Glutamatergic neuron (in vitro differentiated cells): ENCODE measurements at regions not wholly inside any gene's neighbourhood (a gene's known extent, or its start where the extent isn't known, plus 50 kb on each side); places are given as distances from the start of the nearest gene placed in this dataset.

ENCODE experiments used
- DNase-seq: peaks from one replicate; pipeline ENCODE4 v3.0.0; 2022
- H3K27ac Mint-ChIP-seq: one replicate; pipeline ENCODE4 v1.8.0; 2020; ENCODE audit warnings: mild to moderate bottlenecking, mixed read lengths, inconsistent platforms; ENCODE audit not compliant: unreplicated experiment
- H3K27me3 Mint-ChIP-seq: one replicate; pipeline ENCODE4 v1.8.0; 2020; ENCODE audit warnings: mild to moderate bottlenecking, moderate library complexity, mixed read lengths, inconsistent platforms; ENCODE audit not compliant: unreplicated experiment
- H3K36me3 Mint-ChIP-seq: one replicate; pipeline ENCODE4 v1.8.0; 2020; ENCODE audit warnings: mild to moderate bottlenecking, mixed read lengths, inconsistent platforms; ENCODE audit not compliant: unreplicated experiment
- H3K4me1 Mint-ChIP-seq: one replicate; pipeline ENCODE4 v1.8.0; 2020; ENCODE audit warnings: mild to moderate bottlenecking, low read depth, mixed read lengths, inconsistent platforms; ENCODE audit not compliant: unreplicated experiment
- H3K4me3 Mint-ChIP-seq: one replicate; pipeline ENCODE4 v1.8.0; 2020; ENCODE audit warnings: mild to moderate bottlenecking, mixed read lengths, inconsistent platforms; ENCODE audit not compliant: unreplicated experiment
- H3K9me3 Mint-ChIP-seq: one replicate; pipeline ENCODE4 v1.8.0; 2020; ENCODE audit warnings: mild to moderate bottlenecking, moderate library complexity, mixed read lengths, inconsistent platforms; ENCODE audit not compliant: unreplicated experiment
- TF ChIP-seq, protein P1 (sequence below): fragments of 200-600 bp; sonication (generic); IDR thresholded peaks from one replicate; pipeline ENCODE4 v1.5.0; 2021; ENCODE audit not compliant: partially characterized antibody, unreplicated experiment

DNA sequence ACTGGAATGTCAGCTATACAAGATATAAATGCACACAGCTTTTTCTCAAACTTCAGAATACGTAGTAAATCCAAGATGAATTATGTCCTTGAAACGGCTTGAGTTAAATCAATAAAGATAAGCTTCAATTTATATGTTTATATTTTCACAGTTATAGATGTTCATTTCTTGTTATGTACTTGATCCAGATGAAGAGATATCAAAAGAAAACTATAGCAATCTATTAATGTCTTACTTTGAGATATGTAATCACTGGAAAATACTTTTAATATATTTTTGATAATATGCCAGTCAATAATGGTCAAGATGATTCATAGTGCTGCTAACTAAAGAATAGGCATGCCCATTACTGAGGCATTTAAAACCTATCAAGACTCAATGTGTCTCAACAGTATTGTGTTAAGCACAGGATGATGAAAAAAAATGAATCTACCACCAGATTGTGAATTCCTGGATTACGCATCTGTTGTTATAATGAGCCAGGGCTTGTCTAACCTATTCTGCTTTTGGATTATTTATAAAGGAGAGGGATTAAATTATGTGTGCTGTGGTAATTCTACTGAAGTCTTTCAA, 372.6 kb upstream of the PRR16 start:
- no peak for DNase-seq
- H3K9me3 Mint-ChIP-seq, result no peaks in the 10 kb centered on the region
- peak overlapping the region; percentile 6 for H3K27ac Mint-ChIP-seq
- TF ChIP-seq, protein P1, sequence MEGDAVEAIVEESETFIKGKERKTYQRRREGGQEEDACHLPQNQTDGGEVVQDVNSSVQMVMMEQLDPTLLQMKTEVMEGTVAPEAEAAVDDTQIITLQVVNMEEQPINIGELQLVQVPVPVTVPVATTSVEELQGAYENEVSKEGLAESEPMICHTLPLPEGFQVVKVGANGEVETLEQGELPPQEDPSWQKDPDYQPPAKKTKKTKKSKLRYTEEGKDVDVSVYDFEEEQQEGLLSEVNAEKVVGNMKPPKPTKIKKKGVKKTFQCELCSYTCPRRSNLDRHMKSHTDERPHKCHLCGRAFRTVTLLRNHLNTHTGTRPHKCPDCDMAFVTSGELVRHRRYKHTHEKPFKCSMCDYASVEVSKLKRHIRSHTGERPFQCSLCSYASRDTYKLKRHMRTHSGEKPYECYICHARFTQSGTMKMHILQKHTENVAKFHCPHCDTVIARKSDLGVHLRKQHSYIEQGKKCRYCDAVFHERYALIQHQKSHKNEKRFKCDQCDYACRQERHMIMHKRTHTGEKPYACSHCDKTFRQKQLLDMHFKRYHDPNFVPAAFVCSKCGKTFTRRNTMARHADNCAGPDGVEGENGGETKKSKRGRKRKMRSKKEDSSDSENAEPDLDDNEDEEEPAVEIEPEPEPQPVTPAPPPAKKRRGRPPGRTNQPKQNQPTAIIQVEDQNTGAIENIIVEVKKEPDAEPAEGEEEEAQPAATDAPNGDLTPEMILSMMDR, result no peak
- H3K4me3 Mint-ChIP-seq, result no peak overlapping the region
- H3K36me3 Mint-ChIP-seq, result no peaks in the 10 kb centered on the region
- H3K27me3 Mint-ChIP-seq, result peaks cover 3% of the 10 kb centered on the region
- peaks cover 12% of the 10 kb centered on the region for H3K4me1 Mint-ChIP-seq

DNA sequence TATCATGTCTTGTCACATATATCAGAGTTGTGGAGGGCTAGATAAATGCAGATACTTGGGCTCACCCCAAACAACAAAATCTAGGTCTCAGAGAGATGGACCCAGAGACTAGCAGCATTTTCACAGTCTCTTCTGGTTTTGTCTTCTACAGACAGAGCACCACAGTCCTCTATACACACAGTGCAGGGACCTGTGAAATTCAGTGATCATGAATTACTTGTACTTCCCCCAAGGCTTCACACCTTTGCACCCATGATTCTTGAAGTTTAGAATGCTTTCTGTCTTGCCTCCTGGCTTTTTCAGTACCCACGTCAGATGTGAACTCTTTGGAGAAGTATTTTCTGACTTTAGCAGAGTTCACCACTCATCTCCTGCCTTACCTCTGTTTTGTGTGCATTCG, 371.5 kb upstream of the PRR16 start:
- Mint-ChIP-seq H3K4me3 (no peak overlapping the region), H3K36me3 (no peaks in the 10 kb centered on the region), H3K27ac (no peak overlapping the region), H3K27me3 (peaks cover 3% of the 10 kb centered on the region), H3K9me3 (no peaks in the 10 kb centered on the region), H3K4me1 (peaks cover 15% of the 10 kb centered on the region)
- TF ChIP-seq, protein P1, result no peak
- DNase-seq, result no peak

- H3K27ac Mint-ChIP-seq, result no peak overlapping the region
Measured at GRCh38 chr5:120093178-120093577, 370.9 kb upstream of the PRR16 start.

DNA sequence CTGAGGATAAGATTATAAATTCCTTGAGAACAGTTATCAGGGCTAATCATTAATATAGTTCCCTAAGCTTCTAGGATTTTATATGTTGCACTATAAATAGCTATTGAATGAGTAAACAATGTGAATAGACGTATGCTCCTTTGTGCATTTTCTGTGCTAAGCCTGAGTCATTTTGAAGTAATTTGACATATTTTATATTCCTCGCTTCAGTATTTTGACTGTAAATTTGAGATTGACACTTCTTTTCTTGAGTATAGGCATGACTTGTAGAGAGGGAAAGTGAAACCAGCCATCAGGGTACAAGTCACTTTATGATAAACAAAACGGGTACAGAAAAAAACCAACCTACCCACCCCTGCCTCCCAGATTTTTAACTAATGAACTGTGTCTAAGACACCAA, 367.7 kb upstream of the PRR16 start:
- peaks cover 14% of the 10 kb centered on the region for H3K4me1 Mint-ChIP-seq
- no peaks in the 10 kb centered on the region for H3K9me3 Mint-ChIP-seq
- no peak overlapping the region for H3K4me3 Mint-ChIP-seq
- no peak for DNase-seq
- H3K36me3 Mint-ChIP-seq, result no peaks in the 10 kb centered on the region
- TF ChIP-seq, protein P1, result no peak
- no peak overlapping the region for H3K27ac Mint-ChIP-seq
- H3K27me3 Mint-ChIP-seq, result no peaks in the 10 kb centered on the region

More at GRCh38 chr5:120093178-120093577, 370.9 kb upstream of the PRR16 start:
- Mint-ChIP-seq H3K9me3 (no peaks in the 10 kb centered on the region), H3K4me3 (no peak overlapping the region), H3K27me3 (peaks cover 3% of the 10 kb centered on the region), H3K4me1 (peaks cover 16% of the 10 kb centered on the region), H3K36me3 (no peaks in the 10 kb centered on the region)
- TF ChIP-seq, protein P1, result no peak
- no peak for DNase-seq

GRCh38 chr5:120098426-120098825, 365.7 kb upstream of the PRR16 start:
- peaks cover 10% of the 10 kb centered on the region for H3K4me1 Mint-ChIP-seq
- no peak overlapping the region for H3K27ac Mint-ChIP-seq
- TF ChIP-seq, protein P1, result no peak
- H3K27me3 Mint-ChIP-seq, result no peaks in the 10 kb centered on the region
- DNase-seq, result no peak
- H3K9me3 Mint-ChIP-seq, result no peaks in the 10 kb centered on the region
- H3K4me3 Mint-ChIP-seq, result no peak overlapping the region
- no peaks in the 10 kb centered on the region for H3K36me3 Mint-ChIP-seq
